H9 (cell line): ENCODE measurements at regions not wholly inside any gene's neighbourhood (a gene's known extent, or its start where the extent isn't known, plus 50 kb on each side); places are given as distances from the start of the nearest gene placed in this dataset.

ENCODE experiments used
- DNase-seq: peaks from one replicate; pipeline ENCODE4 v3.0.0-alpha.2; 2017
- H2AFZ ChIP-seq: one replicate; pipeline ENCODE4 v1.6.1; 2013; ENCODE audit warnings: mild to moderate bottlenecking, low read length, control low read depth, moderate library complexity
- H2AK5ac ChIP-seq: 2 replicates; pipeline ENCODE4 v1.6.1; 2013; ENCODE audit warnings: low read length, control low read depth, mixed read lengths; ENCODE audit not compliant: insufficient read length
- H2BK120ac ChIP-seq: one replicate; pipeline ENCODE4 v1.6.1; 2013; ENCODE audit warnings: low read depth, mild to moderate bottlenecking, low read length, control low read depth, inconsistent platforms; ENCODE audit not compliant: poor library complexity, severe bottlenecking
- H2BK12ac ChIP-seq: 2 replicates; pipeline ENCODE4 v1.6.1; 2013; ENCODE audit warnings: low read length, control low read depth, mixed read lengths, low read depth; ENCODE audit not compliant: insufficient read length
- H2BK15ac ChIP-seq: 2 replicates; pipeline ENCODE4 v1.6.1; 2013; ENCODE audit warnings: low read depth, low read length, control low read depth
- H2BK20ac ChIP-seq: one replicate; pipeline ENCODE4 v1.6.1; 2013; ENCODE audit warnings: low read depth, mild to moderate bottlenecking, low read length, control low read depth, inconsistent platforms; ENCODE audit not compliant: poor library complexity, severe bottlenecking
- H2BK5ac ChIP-seq: 2 replicates; pipeline ENCODE4 v1.6.1; 2013; ENCODE audit warnings: low read length, control low read depth, mixed read lengths; ENCODE audit not compliant: insufficient read length
- H3K14ac ChIP-seq: 2 replicates; pipeline ENCODE4 v1.6.1; 2013; ENCODE audit warnings: low read length, control low read depth; ENCODE audit not compliant: insufficient read depth
- H3K18ac ChIP-seq: 2 replicates; pipeline ENCODE4 v1.6.1; 2013; ENCODE audit warnings: low read depth, mild to moderate bottlenecking, mixed read lengths, low read length, control low read depth; ENCODE audit not compliant: insufficient read length
- H3K23ac ChIP-seq: 2 replicates; pipeline ENCODE4 v1.6.1; 2013; ENCODE audit warnings: low read length, control low read depth, mixed read lengths, low read depth; ENCODE audit not compliant: insufficient read length
- H3K23me2 ChIP-seq: 2 replicates; pipeline ENCODE4 v1.6.1; 2013; ENCODE audit warnings: low read depth, mild to moderate bottlenecking, mixed read lengths, low read length, control low read depth; ENCODE audit not compliant: insufficient read length, poor library complexity, severe bottlenecking
- H3K27ac ChIP-seq: 2 replicates; pipeline ENCODE4 v1.5.1; 2013; ENCODE audit warnings: low read length, control low read depth, mixed read lengths, low read depth; ENCODE audit not compliant: insufficient read length
- H3K27me3 ChIP-seq: 2 replicates; pipeline ENCODE4 v1.6.1; 2013; ENCODE audit warnings: low read length, control low read depth, inconsistent platforms; ENCODE audit not compliant: insufficient read depth
- H3K4ac ChIP-seq: 2 replicates; pipeline ENCODE4 v1.6.1; 2013; ENCODE audit warnings: low read depth, mild to moderate bottlenecking, control low read depth, inconsistent platforms, low read length, moderate library complexity
- H3K4me1 ChIP-seq: 2 replicates; pipeline ENCODE4 v1.6.1; 2013; ENCODE audit warnings: low read length, control low read depth, inconsistent platforms; ENCODE audit not compliant: insufficient read depth
- H3K4me2 ChIP-seq: 2 replicates; pipeline ENCODE4 v1.6.1; 2013; ENCODE audit warnings: low read length, control low read depth, mixed read lengths; ENCODE audit not compliant: insufficient read length, insufficient read depth
- H3K56ac ChIP-seq: 2 replicates; pipeline ENCODE4 v1.6.1; 2013; ENCODE audit warnings: low read depth, mild to moderate bottlenecking, mixed read lengths, low read length, control low read depth; ENCODE audit not compliant: insufficient read length
- H3K79me1 ChIP-seq: 2 replicates; pipeline ENCODE4 v1.6.1; 2013; ENCODE audit warnings: low read depth, mild to moderate bottlenecking, moderate library complexity, low read length, control low read depth, inconsistent platforms; ENCODE audit not compliant: insufficient read depth, poor library complexity, severe bottlenecking
- H3K79me2 ChIP-seq: 2 replicates; pipeline ENCODE4 v1.6.1; 2013; ENCODE audit warnings: low read length, control low read depth, inconsistent platforms; ENCODE audit not compliant: insufficient read depth
- H3K9ac ChIP-seq: 2 replicates; pipeline ENCODE4 v1.6.1; 2013; ENCODE audit warnings: low read length, control low read depth, mixed read lengths; ENCODE audit not compliant: insufficient read length; ENCODE audit errors: extremely low read depth
- H3K9me3 ChIP-seq: one replicate; pipeline ENCODE4 v1.6.1; 2013; ENCODE audit warnings: low read depth, low read length, inconsistent platforms; ENCODE audit not compliant: control insufficient read depth
- H3T11ph ChIP-seq: one replicate; pipeline ENCODE4 v1.6.1; 2013; ENCODE audit warnings: mild to moderate bottlenecking, low read length, control low read depth, inconsistent platforms
- H4K20me1 ChIP-seq: one replicate; pipeline ENCODE4 v1.6.1; 2013; ENCODE audit not compliant: control insufficient read depth, insufficient read length, insufficient read depth
- H4K5ac ChIP-seq: 2 replicates; pipeline ENCODE4 v1.6.1; 2013; ENCODE audit warnings: low read depth, mild to moderate bottlenecking, mixed read lengths, low read length, control low read depth; ENCODE audit not compliant: insufficient read length
- H4K8ac ChIP-seq: replicated peaks from 2 replicates; pipeline ENCODE4 v1.6.1; 2013; ENCODE audit warnings: low read length, control low read depth, mixed read lengths, low read depth; ENCODE audit not compliant: insufficient read length
- H4K91ac ChIP-seq: 2 replicates; pipeline ENCODE4 v1.6.1; 2013; ENCODE audit warnings: low read depth, mild to moderate bottlenecking, moderate library complexity, mixed read lengths, low read length, control low read depth; ENCODE audit not compliant: insufficient read length
- H3K27ac Mint-ChIP-seq, 3 experiments: 2 replicates in 2 of 3; 3 replicates in 1 of 3; pipeline ENCODE4 v1.8.0; 2020 to 2021; ENCODE audit warnings: mixed read lengths in 3 of 3, mild to moderate bottlenecking in 1 of 3, moderate library complexity in 1 of 3
- H3K27me3 Mint-ChIP-seq: 2 replicates; pipeline ENCODE4 v1.8.0; 2021; ENCODE audit warnings: low read depth, mild to moderate bottlenecking, moderate library complexity, mixed read lengths
- H3K36me3 Mint-ChIP-seq, 3 experiments: 2 replicates in 2 of 3; 3 replicates in 1 of 3; pipeline ENCODE4 v1.8.0; 2020 to 2021; ENCODE audit warnings: low read depth in 3 of 3, mixed read lengths in 3 of 3; ENCODE audit not compliant: insufficient read depth in 1 of 3
- H3K4me1 Mint-ChIP-seq, 2 experiments: 2 replicates each; pipeline ENCODE4 v1.8.0; 2020; ENCODE audit warnings: mixed read lengths in 2 of 2
- H3K4me3 Mint-ChIP-seq, 2 experiments: 2 replicates in 1 of 2; 3 replicates in 1 of 2; pipeline ENCODE4 v1.8.0; 2020 to 2021; ENCODE audit warnings: mild to moderate bottlenecking in 2 of 2, mixed read lengths in 2 of 2, moderate library complexity in 1 of 2
- H3K9me3 Mint-ChIP-seq, 2 experiments: 2 replicates in 1 of 2; 3 replicates in 1 of 2; pipeline ENCODE4 v1.8.0; 2020; ENCODE audit warnings: mild to moderate bottlenecking in 2 of 2, mixed read lengths in 2 of 2, moderate library complexity in 1 of 2
- CTCF ChIP-seq: fragments of 200-600 bp; sonication (generic); conservative IDR thresholded peaks from 3 replicates; pipeline ENCODE4 v1.8.0; 2021; ENCODE audit warnings: antibody characterized with exemption, mild to moderate bottlenecking
- WGBS: extraction: QIAGEN DNeasy Blood & Tissue Kit; methylation state at CpG from one replicate; pipeline ENCODE4 v1.1.7; 2013; ENCODE audit warnings: missing lambda C conversion rate, low lambda C conversion rate, mixed read lengths; ENCODE audit not compliant: insufficient read length; ENCODE audit errors: extremely low coverage; 5-methylcytosine and 5-hydroxymethylcytosine counted together

GRCh38 chr3:180351601-180352000 is 250.4 kb upstream of the TTC14 start:
- Histone ChIP-seq H3K27ac (no peak overlapping the region), H2AK5ac (no peak overlapping the region), H2BK15ac (no peak overlapping the region), H4K8ac (no peak overlapping the region), H4K5ac (no peak overlapping the region), H3K4me1 (no peaks in the 10 kb centered on the region), H2BK12ac (no peak overlapping the region), H2AFZ (no peak overlapping the region), H3K23me2 (no peaks in the 10 kb centered on the region), H3K14ac (no peak overlapping the region), H3K9ac (no peak overlapping the region), H3T11ph (no peak overlapping the region), H3K9me3 (no peaks in the 10 kb centered on the region), H4K20me1 (no peaks in the 10 kb centered on the region), H2BK120ac (no peak overlapping the region), H4K91ac (no peak overlapping the region), H2BK20ac (no peak overlapping the region), H2BK5ac (no peak overlapping the region), H3K79me2 (no peaks in the 10 kb centered on the region), H3K56ac (no peak overlapping the region), H3K27me3 (no peaks in the 10 kb centered on the region), H3K4ac (no peak overlapping the region), H3K23ac (no peak overlapping the region), H3K79me1 (no peaks in the 10 kb centered on the region), H3K4me2 (no peak overlapping the region), H3K18ac (no peak overlapping the region)
- no peak for DNase-seq
- no peaks in the 10 kb centered on the region for H3K9me3 Mint-ChIP-seq
- no peaks in the 10 kb centered on the region for H3K36me3 Mint-ChIP-seq
- no CpG with 5 or more reads among the region's 3 CpGs for WGBS
- no peak for TF ChIP-seq CTCF
- peaks cover 7 to 8% of the 10 kb centered on the region in 2 experiments; a peak in 3 of 4 replicates for H3K4me1 Mint-ChIP-seq
- no peak overlapping the region for H3K4me3 Mint-ChIP-seq
- H3K27ac Mint-ChIP-seq: no peak overlapping the region
- no peaks in the 10 kb centered on the region for H3K27me3 Mint-ChIP-seq
